T-helper 1 cell treated with Interleukin-12 subunit alpha and Interleukin-12 subunit beta and Interleukin-4 antibody, amounts not matched to agents 30 ng/mL and 1 ng/mL, for 36 hours (primary cell): ENCODE measurements at regions not wholly inside any gene's neighbourhood (a gene's known extent, or its start where the extent isn't known, plus 50 kb on each side); places are given as distances from the start of the nearest gene placed in this dataset.

Experiments used
- intact Hi-C: fragments of 100-400 bp; cut with micrococcal nuclease; formaldehyde crosslinking; loops from one replicate; pipeline ENCODE4 v1.15.1; 2024

- intact Hi-C loops: no loop called here
Measured at GRCh38 chr1:87506147-87506546, 177.5 kb downstream of the LMO4 start.

DNA sequence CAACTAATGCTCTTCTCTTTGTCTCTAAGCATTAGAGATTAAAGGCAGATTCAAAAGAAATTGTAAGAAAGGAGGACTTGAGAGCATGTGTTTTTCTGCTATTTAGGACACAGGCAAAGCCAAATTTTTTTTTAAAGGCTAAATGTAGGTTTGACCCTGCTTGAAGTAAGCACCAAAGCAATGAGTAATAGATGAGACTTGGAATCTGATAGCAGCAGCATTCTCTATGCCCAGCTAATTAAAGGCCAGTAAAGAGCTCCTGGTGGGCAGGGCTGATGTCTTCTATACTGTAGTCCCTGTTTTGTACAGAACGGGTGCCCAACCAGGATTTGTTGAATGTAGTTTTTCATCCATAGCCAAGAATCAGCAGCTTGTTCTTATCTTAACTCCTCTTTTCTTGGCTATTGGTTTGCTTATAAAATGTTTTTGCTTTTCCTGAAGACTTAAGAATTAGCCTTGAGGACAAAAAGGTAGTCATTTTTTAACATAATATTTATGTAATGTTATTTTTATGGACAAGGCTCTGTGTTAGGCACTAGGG is 179.6 kb downstream of the LMO4 start:
- intact Hi-C loops: no loop called here

- intact Hi-C loops: no loop called here
Measured at GRCh38 chr1:87510540-87510939, 181.9 kb downstream of the LMO4 start.

GRCh38 chr1:87511449-87511848 is 182.8 kb downstream of the LMO4 start:
- intact Hi-C loops: no loop called here

- intact Hi-C loops: no loop called here
Measured at GRCh38 chr1:87512431-87512830, 183.8 kb downstream of the LMO4 start.

DNA sequence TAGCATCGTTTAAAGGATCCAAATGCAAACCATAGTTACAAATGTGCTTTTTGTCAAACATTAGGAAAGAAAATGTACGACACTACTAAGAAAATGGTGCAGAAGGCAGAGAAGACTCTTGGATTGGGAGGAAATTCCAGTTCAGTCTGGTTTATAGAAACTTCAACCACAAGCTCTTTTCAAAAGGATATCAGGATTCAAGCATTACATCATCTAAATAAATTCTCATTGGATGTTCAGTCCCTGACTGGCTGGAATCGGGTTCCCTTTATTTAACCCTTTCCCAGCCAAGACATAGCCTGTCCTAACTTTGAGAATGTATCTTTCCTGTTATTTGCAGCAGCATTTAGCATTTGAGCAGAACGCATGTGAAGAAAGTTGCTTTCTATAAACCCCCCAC is 184.6 kb downstream of the LMO4 start:
- intact Hi-C loops: no loop called here

DNA sequence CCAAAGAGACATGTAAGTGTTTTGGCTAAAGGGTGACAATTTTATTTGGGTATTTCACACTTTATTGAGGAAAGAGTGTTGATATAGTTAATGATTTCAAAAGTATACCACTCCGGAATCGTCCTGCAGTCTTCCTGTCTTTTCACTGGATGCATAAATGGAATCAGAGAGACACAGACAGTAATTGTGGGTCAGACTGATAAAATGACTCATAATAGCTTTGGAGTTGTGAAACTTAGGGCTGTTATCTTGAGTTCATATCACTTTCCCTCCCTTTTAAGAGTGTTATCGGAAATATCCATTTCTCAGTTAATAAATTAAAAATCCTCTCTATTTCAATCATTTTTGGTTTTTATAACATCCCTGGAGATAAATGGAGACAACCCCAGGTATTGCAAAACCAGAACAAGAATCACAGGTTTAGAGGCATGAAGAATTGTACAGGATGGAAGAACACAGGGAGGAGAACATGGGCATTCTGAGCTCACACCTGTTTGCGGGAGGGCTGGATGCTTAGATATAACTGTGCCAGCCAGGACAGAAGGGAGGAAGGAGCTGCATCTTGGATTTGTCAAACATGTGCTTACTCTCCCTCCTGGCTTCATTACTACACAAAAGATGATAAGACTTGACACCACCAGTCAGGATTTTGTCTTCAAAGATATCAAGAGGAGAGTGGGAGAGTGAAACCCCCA is 185.4 kb downstream of the LMO4 start:
- intact Hi-C loops: no loop called here

DNA sequence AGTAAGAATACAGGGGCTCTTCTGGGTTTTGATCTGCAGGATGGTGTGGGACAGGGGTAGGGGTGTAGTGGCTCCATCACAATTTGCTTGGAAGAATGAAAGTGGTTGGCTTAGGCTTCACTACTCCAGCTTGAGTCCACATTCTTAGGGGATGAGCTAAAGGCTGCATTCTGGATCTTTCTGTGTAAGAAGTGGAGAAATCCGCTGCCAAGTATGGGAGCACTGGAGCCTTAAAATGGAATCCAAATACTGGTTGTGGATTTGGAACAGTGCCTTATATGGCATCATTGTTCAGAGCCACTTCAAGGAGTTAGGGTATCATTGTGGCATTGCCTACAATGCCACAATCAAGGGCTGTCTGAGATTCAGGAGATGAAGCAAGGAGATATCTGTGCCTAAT is 187.1 kb downstream of the LMO4 start:
- intact Hi-C loops: no loop called here

DNA sequence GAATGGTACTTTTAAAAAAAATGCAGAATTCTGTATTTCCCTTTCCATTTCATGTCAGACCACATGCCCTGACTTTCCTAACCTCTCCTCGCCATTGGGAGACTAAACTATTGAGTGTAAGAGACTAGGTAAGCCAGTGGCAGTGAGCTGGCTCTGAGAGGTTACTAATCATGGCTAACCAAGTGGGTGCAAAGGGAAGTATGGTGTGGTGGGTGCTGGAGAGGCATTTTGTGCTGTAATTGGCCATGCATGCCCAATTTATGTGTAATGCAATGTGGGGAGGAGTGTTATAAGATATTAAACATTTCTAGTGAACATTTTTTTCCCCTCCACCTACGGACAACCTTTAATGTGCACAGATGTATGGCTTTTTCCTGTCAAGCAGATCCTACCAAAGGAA is 190.1 kb downstream of the LMO4 start:
- intact Hi-C loops: no loop called here

GRCh38 chr1:87521452-87521851 is 192.8 kb downstream of the LMO4 start:
- intact Hi-C loops: no loop called here

DNA sequence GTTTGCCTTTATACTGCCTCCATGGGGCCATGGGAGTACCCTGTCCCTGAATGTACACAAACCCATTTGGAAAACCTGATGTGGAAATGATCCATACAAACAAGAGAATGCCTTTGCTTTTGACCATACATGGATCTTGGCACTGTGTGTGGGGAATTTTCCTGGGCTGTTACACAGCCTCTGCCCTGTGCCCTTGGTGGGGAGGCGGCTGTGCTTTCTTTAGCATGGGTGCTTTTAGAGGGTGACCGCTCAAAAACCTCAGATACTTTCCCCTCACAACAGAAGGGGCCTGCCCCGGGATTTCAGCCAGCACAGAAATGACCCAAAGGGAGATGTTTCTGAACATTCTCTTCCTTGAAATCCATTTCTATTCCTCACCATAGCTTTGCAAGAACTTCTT is 194.8 kb downstream of the LMO4 start:
- intact Hi-C loops: no loop called here

GRCh38 chr1:87524021-87524754 is 195.5 kb downstream of the LMO4 start:
- intact Hi-C loops: no loop called here

DNA sequence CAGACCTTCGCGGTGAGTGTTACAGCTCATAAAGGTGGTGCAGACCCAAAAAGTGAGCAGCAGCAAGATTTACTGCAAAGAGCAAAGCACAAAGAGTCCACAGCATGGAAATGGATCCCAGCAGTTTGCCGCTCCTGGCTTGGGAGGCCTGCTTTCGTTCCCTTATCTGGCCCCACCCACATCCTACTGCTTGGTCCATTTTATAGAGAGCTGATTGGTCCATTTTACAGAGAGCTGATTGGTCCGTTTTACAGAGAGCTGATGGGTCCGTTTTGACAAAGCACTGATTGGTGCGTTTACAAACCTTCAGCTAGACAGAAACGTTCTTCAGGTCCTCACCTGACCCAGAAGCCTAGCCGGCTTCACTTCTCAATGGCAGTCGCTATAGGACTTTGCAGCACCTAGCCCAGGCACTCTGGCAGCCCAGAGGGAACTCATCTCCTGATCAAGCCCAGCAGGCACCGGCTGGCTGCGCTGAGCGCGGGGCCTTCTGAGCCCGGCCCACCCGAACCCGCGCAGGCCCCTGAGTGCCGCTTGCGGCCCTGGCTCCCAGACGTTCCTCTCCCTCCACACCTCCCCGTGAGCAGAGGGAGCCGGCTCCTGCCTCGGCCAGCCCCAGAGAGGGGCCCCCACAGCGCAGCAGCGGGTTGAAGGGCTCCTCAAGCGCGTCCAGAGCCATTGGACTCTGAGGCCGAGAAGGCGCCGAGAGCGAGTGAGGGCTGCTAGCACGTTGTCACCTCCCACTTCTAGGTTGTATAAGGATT is 200.3 kb downstream of the LMO4 start:
- intact Hi-C loops: no loop called here

DNA sequence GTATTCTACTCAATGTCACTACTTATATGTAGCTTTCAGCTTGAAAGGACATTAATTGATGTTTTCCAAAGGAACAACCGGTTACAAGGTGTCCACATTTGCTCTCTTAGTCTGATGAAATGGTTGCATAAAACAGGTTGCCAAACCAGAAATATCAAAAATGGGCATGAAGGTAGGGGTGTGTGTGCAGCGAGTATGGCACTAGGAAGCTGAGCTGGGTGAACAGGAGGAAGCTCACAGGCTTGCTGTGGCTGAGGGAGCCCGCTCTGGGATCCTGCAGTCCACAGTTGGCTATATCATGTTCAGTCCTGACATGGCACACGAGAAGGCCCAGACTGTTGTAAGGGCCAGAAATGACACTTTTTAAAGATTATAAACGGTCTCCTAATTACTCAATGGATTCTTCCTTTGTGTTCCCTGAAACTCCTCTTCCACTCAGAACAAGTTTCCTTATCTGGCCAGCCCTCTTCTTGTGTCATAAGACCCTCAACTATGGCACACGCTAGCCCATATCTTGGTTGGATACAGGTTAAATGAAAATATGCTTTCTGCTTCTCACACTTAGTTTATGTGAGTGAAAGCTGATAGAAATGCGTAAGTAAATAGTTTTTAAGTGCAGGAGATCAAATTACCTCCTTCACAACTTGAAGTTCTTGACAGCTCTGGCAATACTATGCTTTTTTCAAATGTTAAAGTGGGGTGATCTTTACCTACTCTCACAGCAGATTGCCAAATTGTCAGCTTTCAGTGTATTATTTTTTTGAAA is 201.5 kb downstream of the LMO4 start:
- intact Hi-C loops: no loop called here

GRCh38 chr1:87535551-87535950 is 206.9 kb downstream of the LMO4 start:
- intact Hi-C loops: no loop called here

GRCh38 chr1:87539147-87539546 is 210.5 kb downstream of the LMO4 start:
- intact Hi-C loops: no loop called here

- intact Hi-C loops: no loop called here
Measured at GRCh38 chr1:87542697-87543096, 214.0 kb downstream of the LMO4 start.

GRCh38 chr1:87549738-87550137 is 221.1 kb downstream of the LMO4 start:
- intact Hi-C loops: no loop called here

DNA sequence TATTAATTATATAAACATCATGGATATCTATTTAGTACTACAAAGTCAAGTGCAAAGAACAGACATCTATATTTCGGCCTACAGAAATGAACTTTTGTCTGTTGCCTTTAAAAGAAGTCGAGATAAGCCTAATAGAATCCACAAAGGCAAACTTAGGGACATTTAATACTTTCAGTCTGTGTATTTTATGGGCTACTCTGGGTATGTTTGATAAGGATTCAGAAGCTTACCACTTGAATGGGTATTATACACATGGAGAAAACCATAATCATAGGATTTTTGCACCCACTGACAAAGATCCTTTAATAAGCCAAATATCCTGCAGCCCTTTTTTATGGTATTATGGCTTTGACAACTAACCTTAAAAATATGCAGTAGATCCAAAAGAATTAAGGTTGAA is 224.8 kb downstream of the LMO4 start:
- intact Hi-C loops: no loop called here

DNA sequence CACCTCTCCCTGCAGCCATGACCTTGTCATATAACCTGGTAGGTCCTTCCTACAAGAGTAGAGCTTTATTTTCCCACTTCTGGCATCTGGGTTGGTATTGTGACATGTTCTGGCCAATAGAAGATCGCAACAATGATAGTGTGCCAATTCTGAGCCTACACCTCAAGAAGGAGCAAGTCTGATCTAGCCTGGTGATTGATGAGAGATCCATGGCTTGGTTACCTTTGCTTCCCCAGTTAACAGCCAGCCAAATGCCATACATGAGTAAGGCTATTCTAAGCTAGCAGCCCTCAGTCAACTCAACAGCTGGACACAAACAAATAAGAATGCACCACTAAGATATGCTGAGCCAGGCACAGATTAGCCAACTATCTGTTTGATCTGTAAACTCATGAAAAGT is 226.7 kb downstream of the LMO4 start:
- intact Hi-C loops: no loop called here

- intact Hi-C loops: no loop called here
Measured at GRCh38 chr1:87556326-87556725, 227.6 kb downstream of the LMO4 start.
